Stimulated activated CD8-positive, alpha-beta memory T cell treated with anti-CD3 and anti-CD28 coated beads, Interleukin-15, amount 100 ng/mL, for 1 hour (primary cell): ENCODE measurements at regions not wholly inside any gene's neighbourhood (a gene's known extent, or its start where the extent isn't known, plus 50 kb on each side); places are given as distances from the start of the nearest gene placed in this dataset.

ENCODE experiments used
- DNase-seq: peaks from one replicate; pipeline ENCODE4 v3.0.0-alpha.2; 2020; ENCODE audit warnings: low read depth

DNA sequence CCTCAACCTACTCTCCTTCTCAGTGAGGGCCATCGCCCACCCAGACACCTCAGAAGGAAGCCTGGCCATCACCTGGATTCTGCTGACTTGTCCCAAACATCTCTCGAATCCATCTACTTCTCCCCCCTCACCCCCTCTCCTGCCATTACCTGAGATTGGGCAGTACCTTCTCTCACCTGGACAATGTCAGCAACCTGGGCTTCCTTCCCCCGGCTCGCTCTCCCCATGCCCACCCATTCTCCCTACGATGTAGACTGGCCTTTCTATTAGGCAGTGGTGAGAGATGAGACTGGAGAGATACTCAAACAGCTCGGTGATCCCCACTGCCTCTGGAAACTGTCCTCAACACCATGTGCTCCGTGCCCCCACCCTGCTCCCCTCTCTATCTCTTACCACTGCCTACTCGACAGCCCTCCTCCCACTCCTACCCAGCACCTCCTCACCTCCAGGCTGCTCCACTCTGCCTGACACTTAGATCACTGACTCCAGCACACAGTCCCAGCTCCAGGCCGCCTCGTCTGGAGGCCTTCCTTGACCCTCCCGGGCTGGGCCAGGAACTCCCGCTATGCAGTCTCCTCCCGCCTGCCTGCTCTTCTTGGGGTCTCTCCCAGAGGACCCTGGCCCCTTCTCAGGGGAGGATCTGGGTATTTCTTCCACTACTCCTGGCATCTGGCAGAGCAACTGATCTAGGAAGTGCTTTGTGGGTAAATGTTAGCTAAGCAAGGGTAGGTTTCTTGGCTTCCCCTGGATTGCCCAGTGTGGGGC is 235.8 kb upstream of the NLRP1 start:
- DNase-seq: no peak

- DNase-seq: no peak
Measured at GRCh38 chr17:5820721-5821456, 236.6 kb upstream of the NLRP1 start.

DNA sequence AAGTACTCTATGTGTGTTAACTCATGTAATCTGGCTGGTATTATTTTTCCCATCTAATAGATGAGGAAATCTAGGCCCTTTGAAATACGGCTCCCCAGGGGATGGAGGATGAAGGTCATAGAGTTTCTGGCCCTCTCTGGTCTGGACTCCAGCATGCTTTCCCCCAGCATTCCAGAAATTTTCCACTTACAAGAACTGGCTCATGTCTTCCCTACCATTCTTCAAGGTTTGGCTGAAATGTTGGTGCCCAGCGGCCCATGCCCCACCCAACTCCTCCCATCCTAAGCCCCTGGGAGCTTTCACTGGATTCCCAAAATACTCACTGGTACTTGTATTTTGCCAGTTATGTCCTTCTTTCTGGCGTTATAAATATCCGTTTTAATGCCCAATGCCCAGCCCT is 237.5 kb upstream of the NLRP1 start:
- no peak for DNase-seq

DNA sequence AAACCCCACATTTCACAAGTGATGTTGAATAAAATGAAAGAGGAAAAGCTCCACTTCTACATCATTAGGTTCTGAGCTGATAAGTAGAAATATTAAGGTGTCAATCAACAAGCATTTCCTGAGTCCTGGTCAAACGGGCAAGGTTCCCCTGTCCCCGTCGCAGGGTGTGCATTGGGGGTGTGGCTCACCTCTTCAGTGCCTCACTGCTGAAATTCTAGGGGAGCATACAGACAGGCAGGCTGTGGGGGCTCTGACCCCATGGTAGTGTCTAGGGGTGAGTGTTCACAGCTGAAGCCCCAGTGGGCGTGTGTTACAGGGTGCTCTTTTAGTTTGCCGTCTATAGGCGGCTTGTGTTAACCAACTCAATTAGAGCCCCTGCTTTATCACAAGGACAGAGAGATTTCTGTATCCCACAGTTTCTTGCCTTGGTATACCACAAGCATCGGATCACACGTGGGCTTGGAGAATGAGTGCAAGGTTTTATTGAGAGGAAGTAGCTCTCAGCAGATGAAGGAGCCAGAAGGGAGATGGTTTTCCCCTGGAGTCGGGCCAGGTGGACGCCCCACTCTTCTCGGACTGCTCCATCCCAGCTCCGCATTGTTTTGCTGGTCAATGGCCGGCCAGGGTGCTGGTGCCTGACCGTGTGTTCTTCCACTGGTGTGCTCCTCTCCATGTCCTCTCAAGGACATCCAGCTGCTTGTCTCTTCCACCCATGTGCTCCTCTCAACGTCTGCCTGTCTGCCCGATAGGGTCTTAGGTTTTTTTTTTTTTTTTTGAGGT is 238.2 kb upstream of the NLRP1 start:
- DNase-seq: no peak

DNA sequence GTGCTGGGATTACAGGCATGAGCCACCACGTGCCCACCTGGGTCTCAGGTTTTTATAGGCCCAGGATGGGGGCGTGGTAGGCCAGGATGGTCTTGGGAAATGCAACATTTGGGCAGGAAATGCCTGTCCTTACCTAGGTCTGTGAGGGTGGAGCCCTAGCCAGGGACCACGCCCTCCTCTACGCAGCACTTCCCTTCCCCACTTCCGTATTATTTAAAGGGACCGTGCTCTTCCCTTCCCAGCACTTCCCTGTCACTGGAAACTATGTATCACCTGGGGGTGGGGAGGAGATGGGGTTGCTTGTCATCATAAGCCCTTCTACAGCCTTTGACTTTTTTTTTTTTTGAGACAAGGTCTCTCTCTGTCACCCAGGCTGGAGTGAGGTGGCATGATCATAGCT is 238.9 kb upstream of the NLRP1 start:
- DNase-seq: no peak

DNA sequence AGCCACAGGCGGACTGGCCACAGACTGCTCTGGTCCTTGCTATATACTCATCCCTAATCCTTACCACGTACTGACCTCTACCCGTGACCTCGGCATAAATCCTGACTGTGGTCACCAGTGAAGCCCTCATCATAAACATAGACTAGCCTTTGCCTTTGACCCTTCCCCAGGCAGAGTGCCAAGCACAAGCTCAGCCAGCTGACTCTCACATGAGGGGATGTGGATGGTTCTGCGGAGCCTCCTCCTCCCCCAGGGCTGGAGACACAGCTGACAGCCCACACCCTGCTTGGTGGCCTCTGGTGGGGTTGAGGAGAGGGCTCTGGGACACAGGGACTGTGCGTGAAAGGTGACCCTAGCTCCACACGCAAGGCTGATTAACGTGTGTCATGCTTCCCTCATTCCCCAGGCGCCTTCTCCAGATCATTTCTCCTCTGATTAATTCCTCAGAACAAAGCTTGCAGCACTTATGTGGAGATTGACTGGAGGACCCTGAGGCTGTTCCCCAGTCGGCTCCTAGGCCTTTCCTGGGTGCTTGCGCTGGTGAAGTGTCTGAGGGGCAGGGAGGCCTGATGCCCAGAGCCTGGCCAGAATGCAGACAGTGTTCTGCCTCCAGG is 241.5 kb upstream of the NLRP1 start:
- DNase-seq: no peak

- DNase-seq: no peak
Measured at GRCh38 chr17:5826384-5826783, 242.1 kb upstream of the NLRP1 start.

DNA sequence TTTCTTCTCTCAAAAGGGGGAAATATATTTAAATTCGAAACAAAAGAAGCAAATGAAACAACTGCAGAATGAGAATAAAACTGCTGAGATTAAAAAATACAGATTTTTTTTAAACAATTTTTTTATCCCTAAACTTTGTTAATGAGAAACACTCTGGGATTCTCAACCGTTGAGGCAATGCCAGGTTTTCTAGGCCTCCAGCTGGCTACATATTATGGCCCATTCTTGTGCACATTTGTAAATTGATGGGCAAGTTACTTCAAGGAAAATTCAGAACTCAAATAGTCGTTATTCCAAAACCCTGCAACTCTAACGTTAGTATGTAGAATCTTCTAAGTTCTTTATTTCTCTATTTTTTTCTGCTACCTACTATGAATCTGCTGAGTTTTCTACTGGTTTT is 239.3 kb upstream of the WSCD1 start:
- no peak for DNase-seq

DNA sequence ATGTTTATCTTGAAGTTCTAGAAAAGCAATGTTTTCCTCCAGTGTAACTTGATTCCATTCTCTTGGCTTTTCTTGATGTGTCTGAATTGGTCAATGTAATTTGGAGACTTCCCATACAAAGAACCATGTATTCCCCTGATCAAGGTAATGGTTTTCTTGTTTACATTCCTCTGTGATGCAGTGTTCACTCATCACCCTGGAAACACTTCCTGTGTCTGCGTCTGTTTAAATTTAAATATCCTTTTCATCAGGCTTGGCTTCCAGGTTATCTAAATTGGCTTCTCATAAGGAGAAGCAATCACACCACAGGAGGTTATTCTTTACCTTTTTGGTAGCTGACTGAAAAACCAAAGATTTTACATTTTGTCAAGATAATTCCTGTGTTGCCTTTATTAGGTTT is 237.3 kb upstream of the WSCD1 start:
- DNase-seq: no peak

DNA sequence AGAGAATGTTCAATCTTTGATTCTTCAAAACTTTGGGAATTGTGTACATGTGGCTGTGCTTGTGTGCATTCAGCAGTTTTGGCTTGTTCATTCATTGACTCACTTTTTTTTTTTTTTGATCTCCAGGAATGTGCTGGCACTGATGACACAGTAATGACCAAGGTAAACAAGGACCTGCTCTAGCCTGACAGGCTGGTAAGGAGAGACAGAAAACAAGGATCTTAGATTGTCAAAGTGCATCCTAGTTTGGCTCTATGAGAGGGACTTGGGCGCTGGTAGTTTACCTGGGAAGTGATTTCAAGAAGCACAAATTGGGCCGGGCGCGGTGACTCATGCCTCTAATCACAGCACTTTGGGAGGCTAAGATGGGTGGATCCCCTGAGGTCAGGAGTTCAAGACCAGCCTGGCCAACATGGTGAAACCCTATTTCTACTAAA is 233.1 kb upstream of the WSCD1 start:
- no peak for DNase-seq

DNA sequence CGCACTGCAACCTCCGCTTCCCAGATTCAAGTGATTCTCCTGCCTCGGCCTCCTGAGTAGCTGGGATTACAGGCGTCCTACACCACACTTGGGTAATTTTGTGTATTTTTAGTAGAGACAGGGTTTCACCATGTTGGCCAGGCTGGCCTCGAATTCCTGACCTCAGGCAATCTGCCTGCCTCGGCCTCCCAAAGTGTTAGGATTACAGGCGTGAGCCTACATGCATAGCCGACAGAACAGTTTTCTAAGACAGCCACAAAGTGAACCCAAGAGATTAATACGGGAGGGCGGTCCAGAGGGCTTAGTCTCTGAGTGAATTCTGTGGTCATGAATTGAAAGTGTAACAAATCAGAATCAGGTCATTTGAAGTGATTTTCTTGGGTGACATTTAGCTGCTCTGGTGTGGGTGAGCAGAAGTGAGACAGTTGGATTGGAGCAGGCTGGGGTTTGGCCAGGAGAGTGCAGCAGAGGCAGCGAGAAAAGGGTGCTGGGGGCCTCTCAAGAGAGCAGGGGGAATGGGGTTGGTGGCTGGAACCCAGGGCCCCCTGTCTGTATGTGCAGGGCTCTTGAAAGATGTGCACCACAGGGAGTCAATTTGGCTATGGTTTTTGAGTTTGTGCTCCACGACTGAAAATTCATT is 231.4 kb upstream of the WSCD1 start:
- no peak for DNase-seq

DNA sequence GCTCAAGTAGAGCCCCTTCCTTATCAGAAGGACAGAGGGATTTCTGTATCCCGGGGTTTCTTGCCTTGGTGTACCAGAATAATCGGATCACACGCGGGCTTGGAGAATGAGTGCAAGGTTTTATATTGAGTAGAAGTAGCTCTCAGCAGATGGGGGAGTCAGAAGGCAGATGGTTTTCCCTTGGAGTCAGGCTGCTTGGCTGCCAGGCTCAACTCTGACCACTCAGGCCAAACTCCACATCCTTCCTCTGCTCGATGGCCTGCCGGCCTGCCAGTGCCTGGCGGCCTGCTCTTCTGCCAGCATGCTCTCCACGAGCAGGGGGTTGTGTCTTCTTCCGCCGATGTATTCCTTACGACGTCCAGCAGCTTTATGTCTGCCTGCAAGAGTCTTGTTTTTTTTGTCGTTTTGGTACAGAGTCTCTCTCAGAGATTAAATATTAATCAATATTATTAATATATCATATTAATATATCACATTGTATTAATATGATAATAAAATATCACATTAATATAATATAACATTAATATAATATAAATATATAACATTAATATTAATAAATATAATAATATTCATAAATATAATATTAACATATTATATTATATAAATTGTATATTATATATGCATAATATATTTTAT is 229.2 kb upstream of the WSCD1 start:
- no peak for DNase-seq

DNA sequence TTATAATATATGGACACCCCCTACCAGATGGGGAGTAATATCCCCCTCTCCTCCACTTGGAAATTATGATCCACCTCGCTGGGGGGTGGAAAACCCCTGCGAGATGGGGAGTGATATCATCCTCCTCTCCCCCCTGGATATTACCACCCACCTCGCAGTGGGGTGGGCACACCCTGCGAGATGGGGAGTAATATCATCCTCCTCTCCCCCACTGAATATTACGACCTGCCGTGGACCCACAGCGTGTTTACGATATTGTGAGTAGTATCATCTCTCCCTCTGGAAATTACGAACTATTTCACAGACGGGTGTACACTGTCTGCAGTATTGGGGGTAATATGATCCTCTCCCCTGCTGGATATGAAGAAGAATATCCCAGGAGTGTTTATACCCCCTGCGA is 228.3 kb upstream of the WSCD1 start:
- no peak for DNase-seq

- DNase-seq: no peak
Measured at GRCh38 chr17:5843366-5844026, 226.7 kb upstream of the WSCD1 start.

GRCh38 chr17:5846001-5846400 is 224.2 kb upstream of the WSCD1 start:
- no peak for DNase-seq

- DNase-seq: no peak
Measured at GRCh38 chr17:5854871-5855554, 215.2 kb upstream of the WSCD1 start.

GRCh38 chr17:5861246-5861645 is 208.9 kb upstream of the WSCD1 start:
- no peak for DNase-seq

GRCh38 chr17:5861854-5862253 is 208.3 kb upstream of the WSCD1 start:
- no peak for DNase-seq

DNA sequence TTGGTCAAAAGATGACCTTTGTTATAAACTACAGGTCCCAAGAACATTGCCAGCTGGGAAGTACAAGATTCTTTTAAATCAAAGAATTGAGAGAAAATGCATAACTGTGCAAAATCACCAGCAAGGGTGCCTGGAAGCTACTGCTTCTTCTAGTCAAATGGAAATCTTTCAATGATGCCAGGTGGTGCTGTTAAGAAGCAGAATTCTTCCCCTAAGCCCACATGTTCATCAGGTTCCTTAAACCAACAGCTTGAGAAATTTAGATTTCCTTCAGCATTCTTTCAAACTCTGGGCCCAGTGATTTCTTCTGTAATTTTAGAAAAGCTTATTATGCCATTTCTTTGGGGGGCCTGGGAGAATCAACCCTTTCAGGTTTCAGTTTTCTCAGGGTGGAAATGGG is 207.8 kb upstream of the WSCD1 start:
- no peak for DNase-seq
